Cardiac muscle cell (in vitro differentiated cells and primary cell): ENCODE measurements at regions not wholly inside any gene's neighbourhood (a gene's known extent, or its start where the extent isn't known, plus 50 kb on each side); places are given as distances from the start of the nearest gene placed in this dataset.

Source experiments
- DNase-seq, 2 donors: peaks; one replicate each; pipeline versions ENCODE4 v3.0.0 to v3.0.0-alpha.2; 2010 to 2017; ENCODE audit warnings: low read depth in 1 of 2, low spot score in 1 of 2
- H3K27ac ChIP-seq: fragments of 200-600 bp; sonication (generic); 2 replicates; pipeline ENCODE4 v1.5.1; 2016
- H3K27me3 ChIP-seq: fragments of 200-600 bp; sonication (generic); 2 replicates; pipeline ENCODE4 v1.6.0; 2016; ENCODE audit warnings: control low read depth
- H3K36me3 ChIP-seq: fragments of 200-600 bp; sonication (generic); 2 replicates; pipeline ENCODE4 v1.5.1; 2016; ENCODE audit warnings: control low read depth
- H3K4me1 ChIP-seq: fragments of 200-600 bp; sonication (generic); 2 replicates; pipeline ENCODE4 v1.8.1; 2017; ENCODE audit warnings: low read depth, mild to moderate bottlenecking, mixed run types
- H3K4me3 ChIP-seq: fragments of 200-600 bp; sonication (generic); 2 replicates; pipeline ENCODE4 v1.5.1; 2016; ENCODE audit warnings: mild to moderate bottlenecking
- H3K9me3 ChIP-seq: fragments of 200-600 bp; sonication (generic); 2 replicates; pipeline ENCODE4 v1.5.1; 2017; ENCODE audit warnings: low read depth, mild to moderate bottlenecking, control low read depth
- TF ChIP-seq, protein P1 (sequence below): IDR thresholded peaks from 2 replicates; pipeline ENCODE4 v1.5.1; 2012; ENCODE audit warnings: low read depth, mild to moderate bottlenecking, low read length

GRCh38 chr13:88429862-88430261 lies 758.7 kb downstream of the SLITRK5 start:
- H3K4me3 ChIP-seq = no peak overlapping the region
- H3K9me3 ChIP-seq = no peaks in the 10 kb centered on the region
- DNase-seq = peak in 1 of 2 donors; percentile 6
- TF ChIP-seq, protein P1, sequence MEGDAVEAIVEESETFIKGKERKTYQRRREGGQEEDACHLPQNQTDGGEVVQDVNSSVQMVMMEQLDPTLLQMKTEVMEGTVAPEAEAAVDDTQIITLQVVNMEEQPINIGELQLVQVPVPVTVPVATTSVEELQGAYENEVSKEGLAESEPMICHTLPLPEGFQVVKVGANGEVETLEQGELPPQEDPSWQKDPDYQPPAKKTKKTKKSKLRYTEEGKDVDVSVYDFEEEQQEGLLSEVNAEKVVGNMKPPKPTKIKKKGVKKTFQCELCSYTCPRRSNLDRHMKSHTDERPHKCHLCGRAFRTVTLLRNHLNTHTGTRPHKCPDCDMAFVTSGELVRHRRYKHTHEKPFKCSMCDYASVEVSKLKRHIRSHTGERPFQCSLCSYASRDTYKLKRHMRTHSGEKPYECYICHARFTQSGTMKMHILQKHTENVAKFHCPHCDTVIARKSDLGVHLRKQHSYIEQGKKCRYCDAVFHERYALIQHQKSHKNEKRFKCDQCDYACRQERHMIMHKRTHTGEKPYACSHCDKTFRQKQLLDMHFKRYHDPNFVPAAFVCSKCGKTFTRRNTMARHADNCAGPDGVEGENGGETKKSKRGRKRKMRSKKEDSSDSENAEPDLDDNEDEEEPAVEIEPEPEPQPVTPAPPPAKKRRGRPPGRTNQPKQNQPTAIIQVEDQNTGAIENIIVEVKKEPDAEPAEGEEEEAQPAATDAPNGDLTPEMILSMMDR = no peak
- H3K27ac ChIP-seq = peak overlapping the region; percentile 67
- H3K27me3 ChIP-seq = no peaks in the 10 kb centered on the region
- H3K36me3 ChIP-seq = no peaks in the 10 kb centered on the region
- H3K4me1 ChIP-seq = peaks cover 11% of the 10 kb centered on the region

DNA sequence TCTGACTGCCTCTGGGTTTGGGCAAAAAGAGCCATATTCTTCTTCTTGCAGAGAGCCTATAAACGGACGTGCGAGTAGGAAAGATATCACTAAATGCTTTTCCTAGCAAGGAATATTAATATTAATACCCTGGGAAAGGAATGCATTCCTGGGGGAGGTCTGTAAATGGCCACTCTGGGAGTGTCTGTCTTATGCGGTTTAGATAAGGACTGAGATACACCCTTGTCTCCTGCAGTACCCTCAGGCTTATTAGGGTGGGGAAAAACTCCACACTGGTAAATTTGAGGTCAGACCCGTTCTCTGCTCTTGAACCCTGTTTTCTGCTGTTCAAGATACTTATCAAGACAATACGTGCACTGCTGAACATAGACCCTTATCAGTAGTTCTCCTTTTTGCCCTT lies 763.8 kb downstream of the SLITRK5 start:
- Histone ChIP-seq H3K4me3 (no peak overlapping the region), H3K27ac (no peak overlapping the region), H3K36me3 (no peaks in the 10 kb centered on the region), H3K27me3 (no peaks in the 10 kb centered on the region), H3K9me3 (no peaks in the 10 kb centered on the region), H3K4me1 (peaks cover 7% of the 10 kb centered on the region)
- no peak for DNase-seq
- TF ChIP-seq, protein P1 = no peak

DNA sequence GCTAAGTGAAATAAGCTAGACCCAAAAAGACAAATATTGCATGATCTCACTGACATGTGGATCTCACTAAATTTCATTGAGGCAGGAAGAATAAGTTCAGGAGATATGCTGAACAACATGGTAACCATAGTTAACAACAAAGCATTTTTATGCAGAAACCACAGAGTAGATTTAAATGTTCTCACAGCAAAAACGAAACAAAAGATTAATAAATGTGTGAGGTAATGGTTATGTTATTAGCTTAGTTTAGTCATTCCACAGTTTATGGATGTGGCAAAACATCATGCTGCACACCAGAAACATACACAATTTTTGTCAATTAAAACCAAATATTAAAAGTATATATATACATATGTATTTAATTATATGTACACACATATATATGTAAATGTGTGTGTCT lies 765.8 kb downstream of the SLITRK5 start:
- TF ChIP-seq, protein P1 = no peak
- no peak for DNase-seq
- H3K9me3 ChIP-seq = no peaks in the 10 kb centered on the region
- no peak overlapping the region for H3K27ac ChIP-seq
- no peaks in the 10 kb centered on the region for H3K4me1 ChIP-seq
- H3K36me3 ChIP-seq = no peaks in the 10 kb centered on the region
- no peaks in the 10 kb centered on the region for H3K27me3 ChIP-seq
- H3K4me3 ChIP-seq = no peak overlapping the region

DNA sequence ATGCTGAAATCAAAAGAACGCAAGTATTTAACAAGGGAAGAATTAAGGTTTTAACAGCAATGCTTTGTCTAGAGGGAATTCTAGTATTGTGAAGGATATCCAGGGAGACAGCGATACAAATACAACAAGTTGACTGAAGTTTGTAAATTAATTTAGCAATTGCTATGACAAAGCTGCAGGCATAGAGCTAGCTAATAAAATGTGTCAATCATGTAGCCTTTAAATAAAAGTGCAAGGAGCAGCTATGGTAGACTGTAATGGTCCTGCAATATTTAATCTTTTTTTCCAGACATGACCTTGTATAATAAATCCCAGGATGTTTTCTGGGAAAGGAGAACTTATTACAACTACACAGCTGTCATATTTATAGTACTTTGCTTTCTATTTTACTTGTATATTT lies 779.3 kb downstream of the SLITRK5 start:
- no peaks in the 10 kb centered on the region for H3K27me3 ChIP-seq
- TF ChIP-seq, protein P1 = no peak
- H3K27ac ChIP-seq = no peak overlapping the region

DNA sequence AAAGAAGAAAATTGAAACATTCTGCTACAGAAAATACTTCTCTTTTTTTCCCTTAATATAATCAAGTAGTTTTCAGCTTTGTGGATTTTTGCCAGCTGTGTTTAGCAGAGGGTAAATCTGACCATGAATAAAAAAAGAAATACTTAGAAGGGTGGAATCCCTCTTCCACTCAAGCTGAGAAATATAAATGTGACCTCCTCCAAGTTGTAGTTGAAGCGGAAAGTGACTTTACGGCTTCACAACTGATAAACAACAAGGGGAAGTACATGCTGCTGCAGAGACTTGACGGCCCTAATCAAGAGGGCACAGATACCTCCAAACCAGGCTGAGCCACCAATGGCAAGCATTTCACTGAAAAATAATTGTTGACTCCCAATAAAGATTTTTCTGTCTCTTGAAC lies 785.0 kb downstream of the SLITRK5 start:
- no peak overlapping the region for H3K27ac ChIP-seq
- TF ChIP-seq, protein P1 = no peak
- no peaks in the 10 kb centered on the region for H3K27me3 ChIP-seq
- no peak overlapping the region for H3K4me3 ChIP-seq
- no peaks in the 10 kb centered on the region for H3K9me3 ChIP-seq
- H3K36me3 ChIP-seq = no peaks in the 10 kb centered on the region
- H3K4me1 ChIP-seq = no peaks in the 10 kb centered on the region
- DNase-seq = no peak

More for the DNA sequence above, 779.3 kb downstream of the SLITRK5 start:
- DNase-seq = no peak
- no peaks in the 10 kb centered on the region for H3K36me3 ChIP-seq
- no peaks in the 10 kb centered on the region for H3K4me1 ChIP-seq
- no peaks in the 10 kb centered on the region for H3K9me3 ChIP-seq
- no peak overlapping the region for H3K4me3 ChIP-seq

- Histone ChIP-seq H3K9me3 (no peaks in the 10 kb centered on the region), H3K27ac (no peak overlapping the region), H3K36me3 (no peaks in the 10 kb centered on the region), H3K27me3 (no peaks in the 10 kb centered on the region), H3K4me3 (no peak overlapping the region), H3K4me1 (no peaks in the 10 kb centered on the region)
- DNase-seq = no peak
- TF ChIP-seq, protein P1 = no peak
Measured at GRCh38 chr13:88459331-88459730, 788.2 kb downstream of the SLITRK5 start.
